A673 (cell line): ENCODE measurements at regions not wholly inside any gene's neighbourhood (a gene's known extent, or its start where the extent isn't known, plus 50 kb on each side); places are given as distances from the start of the nearest gene placed in this dataset.

Source experiments
- CTCF ChIP-seq: fragments of 300-800, 200-600 bp; sonication (generic); conservative IDR thresholded peaks from 2 replicates; pipeline ENCODE4 v1.5.1; 2017; ENCODE audit warnings: low read depth, mild to moderate bottlenecking, antibody characterized with exemption, low read length, moderate library complexity, mixed read lengths
- EZH2 ChIP-seq: fragments of 200-600 bp; sonication (generic); IDR thresholded peaks from 2 replicates; pipeline ENCODE4 v1.6.1; 2017; ENCODE audit warnings: borderline replicate concordance, low read depth, mild to moderate bottlenecking, mixed read lengths, antibody characterized with exemption, low read length; ENCODE audit not compliant: poor library complexity, severe bottlenecking

GRCh38 chr2:183604065-183604464 is 479.8 kb downstream of the NUP35 start:
- TF ChIP-seq CTCF (no peak), EZH2 (no peak)
